IPS-NIHi11 (cell line): ENCODE measurements at regions not wholly inside any gene's neighbourhood (a gene's known extent, or its start where the extent isn't known, plus 50 kb on each side); places are given as distances from the start of the nearest gene placed in this dataset.

Experiments used
- DNase-seq: peaks from one replicate; pipeline ENCODE4 v3.0.0; 2012; ENCODE audit warnings: mixed read lengths, low spot score

- no peak for DNase-seq
Observed at GRCh38 chr1:194159941-194160340, 973.5 kb upstream of the B3GALT2 start.

- no peak for DNase-seq
Observed at GRCh38 chr1:194155962-194156361, 969.5 kb upstream of the B3GALT2 start.

GRCh38 chr1:194151056-194151455, 964.6 kb upstream of the B3GALT2 start:
- DNase-seq = no peak

- no peak for DNase-seq
Observed at GRCh38 chr1:194150242-194150641, 963.8 kb upstream of the B3GALT2 start.

- DNase-seq = no peak
Observed at GRCh38 chr1:194133152-194133551, 946.7 kb upstream of the B3GALT2 start.

- no peak for DNase-seq
Observed at GRCh38 chr1:194118086-194118485, 931.7 kb upstream of the B3GALT2 start.

- peak; percentile 53 for DNase-seq
Observed at GRCh38 chr1:194117582-194117981, 931.2 kb upstream of the B3GALT2 start.

GRCh38 chr1:194114288-194114687, 927.9 kb upstream of the B3GALT2 start:
- no peak for DNase-seq

GRCh38 chr1:194105381-194105780, 919.0 kb upstream of the B3GALT2 start:
- no peak for DNase-seq

GRCh38 chr1:194104247-194104844, 917.9 kb upstream of the B3GALT2 start:
- DNase-seq = no peak

- no peak for DNase-seq
Observed at GRCh38 chr1:194103516-194104246, 917.3 kb upstream of the B3GALT2 start.

GRCh38 chr1:194103101-194103500, 916.7 kb upstream of the B3GALT2 start:
- DNase-seq = no peak

- no peak for DNase-seq
Observed at GRCh38 chr1:194102607-194103006, 916.2 kb upstream of the B3GALT2 start.

GRCh38 chr1:194084755-194085154, 898.3 kb upstream of the B3GALT2 start:
- DNase-seq = no peak

GRCh38 chr1:194081444-194081843, 895.0 kb upstream of the B3GALT2 start:
- DNase-seq = no peak

GRCh38 chr1:194080826-194081225, 894.4 kb upstream of the B3GALT2 start:
- no peak for DNase-seq

- no peak for DNase-seq
Observed at GRCh38 chr1:194078765-194079164, 892.4 kb upstream of the B3GALT2 start.

- DNase-seq = no peak
Observed at GRCh38 chr1:194076646-194077045, 890.2 kb upstream of the B3GALT2 start.

GRCh38 chr1:194073833-194074232, 887.4 kb upstream of the B3GALT2 start:
- DNase-seq = no peak

- no peak for DNase-seq
Observed at GRCh38 chr1:194071205-194071604, 884.8 kb upstream of the B3GALT2 start.

- no peak for DNase-seq
Observed at GRCh38 chr1:194069831-194070218, 883.4 kb upstream of the B3GALT2 start.

GRCh38 chr1:194069168-194069830, 882.9 kb upstream of the B3GALT2 start:
- no peak for DNase-seq

- no peak for DNase-seq
Observed at GRCh38 chr1:194068446-194069167, 882.2 kb upstream of the B3GALT2 start.
